ENCODE measurements at regions not wholly inside any gene's neighbourhood (a gene's known extent, or its start where the extent isn't known, plus 50 kb on each side); places are given as distances from the start of the nearest gene placed in this dataset.

DNA sequence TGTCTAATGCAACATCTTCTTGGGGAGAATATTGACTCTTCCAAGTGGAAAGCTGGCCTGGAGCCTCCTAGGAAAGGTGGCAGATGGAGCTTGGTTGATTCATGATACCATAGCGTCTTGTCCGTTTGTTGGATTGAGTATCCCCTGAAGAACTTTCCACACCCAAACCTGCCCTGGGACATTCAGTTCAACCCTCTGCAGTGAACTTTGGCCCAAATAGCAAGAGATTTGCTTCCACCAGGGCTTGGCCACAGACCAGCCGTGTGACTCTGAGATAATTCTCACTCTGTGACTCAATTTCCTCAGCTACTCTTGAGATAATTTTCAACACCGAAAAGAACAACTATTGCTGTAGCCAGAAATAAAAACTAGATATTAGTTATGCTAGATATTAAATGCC lies 108.0 kb upstream of the RAD23B start:
- TF ChIP-seq CTCF (IDR thresholded peaks at IDR 0.05) (no peak), POLR2A (IDR thresholded peaks at IDR 0.05) (no peak)
